Activated effector memory CD4-positive, alpha-beta T cell treated with anti-CD3 and anti-CD28 coated beads, Interleukin-2, amount 50 U/mL, for 16 hours (primary cell): ENCODE measurements at regions not wholly inside any gene's neighbourhood (a gene's known extent, or its start where the extent isn't known, plus 50 kb on each side); places are given as distances from the start of the nearest gene placed in this dataset.
"Not testable (repeated sequence)": the region's sequence is repeated elsewhere in the genome, so short reads cannot be mapped to it uniquely, and the experiment has no call there.

Experiments
- DNase-seq: peaks from one replicate; pipeline ENCODE4 v3.0.0-alpha.2; 2020

DNA sequence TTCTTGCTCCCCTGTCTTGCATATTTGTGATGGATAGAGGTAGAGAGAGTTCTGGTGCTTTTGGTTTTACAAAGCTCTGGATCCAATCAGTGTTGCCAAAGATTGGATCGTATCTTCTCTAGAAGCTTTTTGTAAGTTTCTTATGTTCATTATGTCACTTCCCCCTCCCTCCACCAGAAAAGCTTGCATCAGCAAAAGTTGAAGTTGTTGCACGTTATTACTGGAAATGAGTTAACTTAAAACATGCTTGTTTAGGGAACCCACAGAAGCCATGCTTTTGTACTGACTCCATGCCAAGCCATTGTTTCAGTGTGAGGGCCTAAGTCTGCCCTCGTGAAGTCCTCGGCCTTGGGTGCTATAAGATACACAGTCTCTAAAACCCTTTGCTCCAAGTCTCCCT is 186.5 kb downstream of the ERCC6L2 start:
- DNase-seq: no peak

DNA sequence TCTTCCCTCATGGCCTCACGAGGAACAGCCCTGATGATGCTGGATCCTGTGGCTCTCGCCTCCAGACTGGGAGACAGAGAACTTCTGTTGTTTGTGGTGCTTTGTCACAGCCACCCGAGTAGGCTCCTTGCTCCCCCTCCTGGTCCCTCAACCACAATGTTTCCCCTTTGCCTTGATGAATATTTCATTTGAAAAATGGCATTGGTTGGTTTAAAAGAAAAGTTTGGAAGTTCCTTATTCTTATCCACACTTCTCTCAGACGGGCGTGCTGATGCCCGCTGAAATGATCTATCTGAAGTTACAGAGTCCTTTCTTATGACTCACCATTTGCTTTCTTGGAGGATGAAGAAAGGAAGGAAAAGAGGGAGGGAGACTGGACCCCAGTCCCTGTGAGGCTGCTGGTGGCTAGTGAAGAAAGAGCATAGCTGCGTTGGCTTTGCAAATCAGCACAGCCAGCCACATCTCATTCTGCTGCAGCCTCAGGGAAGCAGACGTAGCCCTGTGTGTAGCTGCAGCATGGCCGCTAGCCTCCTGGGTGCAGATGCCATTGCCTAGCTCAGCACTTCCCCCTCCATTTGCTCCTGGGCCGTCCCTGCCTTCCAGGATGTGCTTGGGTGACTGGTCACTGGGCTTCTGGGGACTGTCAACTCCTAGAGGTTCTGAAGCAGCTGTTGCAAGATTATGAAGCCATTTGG is 185.9 kb downstream of the ERCC6L2 start:
- DNase-seq: peak; percentile 73

DNA sequence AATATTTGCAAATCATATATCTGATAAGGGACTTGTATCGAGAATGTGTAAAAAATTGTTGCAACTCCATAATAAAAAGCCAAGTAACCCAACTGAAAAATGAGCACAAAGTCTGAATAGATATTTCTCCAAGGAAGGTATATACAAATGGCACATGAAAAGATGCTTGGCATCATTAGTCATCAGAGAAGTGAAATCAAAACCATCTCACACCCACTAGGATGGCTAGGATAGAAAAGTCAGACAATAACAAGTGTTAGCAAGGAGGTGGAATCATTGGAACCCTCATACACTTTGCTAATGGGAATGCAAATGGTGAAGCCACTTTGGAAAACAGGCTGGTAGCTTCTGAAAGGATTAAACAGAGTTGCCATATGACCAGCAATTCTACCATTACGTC is 182.7 kb downstream of the ERCC6L2 start:
- DNase-seq: no peak

DNA sequence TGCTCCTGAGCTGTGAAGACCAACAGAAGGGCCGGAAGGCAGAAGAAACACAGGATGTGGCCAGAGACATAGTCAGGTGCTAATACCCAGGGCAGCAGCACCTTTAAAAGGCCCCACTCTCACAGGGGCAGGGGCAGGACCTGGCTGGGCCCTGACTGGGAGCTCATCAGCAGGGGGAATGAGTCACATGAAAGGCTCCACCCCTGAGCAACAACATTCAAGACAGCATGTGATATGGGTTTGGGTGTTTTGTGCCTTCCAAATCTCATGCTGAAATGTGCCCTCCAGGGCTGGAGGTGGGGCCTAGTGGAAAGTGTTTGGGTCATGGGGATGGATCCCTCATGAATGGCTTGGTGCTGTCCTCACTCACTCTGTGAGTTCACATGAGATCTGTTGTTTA is 181.7 kb downstream of the ERCC6L2 start:
- no peak for DNase-seq

DNA sequence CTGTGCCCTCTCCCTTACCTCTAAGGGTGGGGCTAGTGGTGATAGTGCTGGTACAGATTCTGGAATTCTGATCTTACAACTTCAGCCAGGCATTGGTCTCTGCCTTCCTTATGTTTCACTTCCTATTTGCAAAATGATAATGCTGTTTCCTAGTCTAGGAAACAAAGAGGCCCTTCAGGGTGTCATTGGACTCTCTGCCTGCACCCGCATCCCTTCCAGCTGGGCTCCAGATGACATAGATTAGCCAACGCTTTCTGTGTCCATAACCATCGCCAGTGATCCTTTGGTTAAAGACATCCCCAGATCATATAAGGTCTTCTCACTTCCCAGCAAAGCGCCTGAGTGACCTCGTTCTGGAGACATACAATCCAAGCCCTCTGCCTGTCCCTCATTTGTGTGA is 180.7 kb downstream of the ERCC6L2 start:
- no peak for DNase-seq

DNA sequence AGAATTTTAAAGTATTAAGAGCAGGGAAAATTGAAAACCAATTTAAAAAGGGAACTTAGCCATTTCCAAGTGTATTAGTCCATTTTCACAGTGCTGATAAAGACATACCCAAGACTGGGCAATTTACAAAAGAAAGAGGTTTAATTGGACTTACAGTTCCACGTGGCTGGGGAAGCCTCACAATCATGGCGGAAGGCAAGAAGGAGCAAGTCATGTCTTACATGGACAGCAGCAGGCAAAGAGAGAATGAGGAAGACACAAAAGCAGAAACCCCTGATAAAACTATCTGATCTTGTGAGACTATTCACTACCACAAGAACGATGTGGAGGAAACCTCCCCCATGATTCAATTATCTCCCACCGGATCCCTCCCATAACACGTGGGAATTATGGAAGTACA is 178.8 kb downstream of the ERCC6L2 start:
- DNase-seq: not testable (repeated sequence)

DNA sequence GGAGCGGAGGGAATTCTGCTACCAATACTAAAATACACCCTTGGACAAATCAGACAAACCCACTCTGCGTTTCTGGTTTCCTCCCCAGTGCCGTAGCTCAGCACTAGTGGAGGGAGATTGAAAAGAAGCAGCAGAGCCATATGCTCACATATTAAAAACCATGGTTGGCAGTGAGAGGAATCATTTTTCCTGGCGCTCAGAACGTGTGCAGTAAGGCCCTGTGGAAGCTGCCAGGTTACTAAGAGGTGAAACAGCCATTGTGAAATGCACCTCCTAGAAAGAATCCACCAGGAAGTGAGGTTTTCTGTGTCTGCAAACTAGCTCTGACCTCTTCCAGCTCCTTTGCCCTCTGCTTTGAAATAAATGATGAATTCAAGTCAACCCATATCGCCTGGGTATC is 177.2 kb downstream of the ERCC6L2 start:
- no peak for DNase-seq

DNA sequence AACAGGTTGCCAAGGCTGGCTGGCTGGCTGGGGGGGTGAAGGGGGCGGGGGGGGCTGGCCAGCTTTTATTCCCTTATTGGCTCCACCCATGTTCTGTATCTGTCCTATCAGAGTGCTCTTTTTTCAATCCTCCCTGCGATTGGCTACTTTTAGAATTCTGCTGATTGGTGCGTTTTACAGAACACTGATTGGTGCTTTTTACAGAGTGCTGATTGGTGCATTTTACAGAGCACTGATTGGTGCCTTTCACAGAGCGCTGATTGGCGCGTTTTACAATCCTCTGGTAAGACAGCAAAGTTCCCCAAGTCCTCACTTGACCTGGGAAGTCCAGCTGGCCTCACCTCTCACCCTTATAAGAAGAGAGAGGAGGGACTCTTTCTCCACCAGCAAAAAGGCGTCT is 175.9 kb downstream of the ERCC6L2 start:
- no peak for DNase-seq

DNA sequence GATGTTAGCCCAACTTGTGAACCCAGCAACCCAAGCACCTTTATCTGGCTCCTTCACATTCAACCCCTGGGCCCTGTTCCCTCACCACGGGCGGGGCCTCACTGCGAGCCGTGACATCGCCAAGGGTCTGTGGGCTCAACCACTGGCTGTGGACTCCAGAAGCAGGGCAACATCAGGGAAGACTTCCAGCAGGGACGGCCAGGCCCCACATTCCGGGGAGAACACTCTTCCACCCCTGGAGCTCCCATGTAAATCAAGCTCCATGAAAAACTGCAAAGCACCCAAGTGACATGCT is 175.3 kb downstream of the ERCC6L2 start:
- no peak for DNase-seq

DNA sequence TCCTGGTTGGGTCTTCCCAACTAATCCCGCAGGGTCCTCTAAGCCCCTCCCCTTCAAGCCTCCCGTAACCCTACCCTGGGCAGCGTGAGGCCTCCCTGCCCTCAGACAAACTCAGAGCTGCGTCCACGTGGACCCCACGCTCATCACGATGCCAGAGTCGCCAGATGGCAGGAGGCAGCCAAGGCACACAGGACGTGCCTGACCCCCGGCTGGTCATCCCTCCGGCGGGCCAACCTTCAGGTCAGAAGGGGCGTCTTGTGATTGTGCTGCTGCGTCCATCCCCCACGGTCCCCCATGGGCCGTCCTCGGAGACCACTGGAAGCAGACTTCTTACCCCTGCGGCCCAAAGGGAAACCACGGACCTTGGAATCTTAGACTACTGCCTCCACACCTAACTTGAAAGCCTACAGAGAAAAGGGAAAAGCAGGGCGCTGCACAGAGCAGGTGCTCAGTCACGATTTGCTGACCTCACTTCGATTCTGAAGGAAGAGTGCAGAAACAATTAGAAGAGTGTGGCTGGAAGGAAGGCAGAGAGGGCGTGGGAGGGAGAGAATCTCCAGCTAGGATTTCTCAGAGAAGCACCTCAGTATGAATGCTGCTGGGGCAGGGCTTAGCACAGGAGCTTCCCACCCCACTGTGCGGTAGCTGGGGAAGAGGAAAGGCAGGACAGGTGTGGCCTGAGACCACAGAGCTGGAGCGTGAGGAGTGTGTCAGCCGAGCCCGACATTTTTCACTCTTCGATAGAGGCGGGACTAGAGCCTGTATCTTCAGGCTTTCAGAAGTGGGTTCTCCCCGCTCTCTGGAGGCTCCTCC is 174.8 kb downstream of the ERCC6L2 start:
- no peak for DNase-seq

DNA sequence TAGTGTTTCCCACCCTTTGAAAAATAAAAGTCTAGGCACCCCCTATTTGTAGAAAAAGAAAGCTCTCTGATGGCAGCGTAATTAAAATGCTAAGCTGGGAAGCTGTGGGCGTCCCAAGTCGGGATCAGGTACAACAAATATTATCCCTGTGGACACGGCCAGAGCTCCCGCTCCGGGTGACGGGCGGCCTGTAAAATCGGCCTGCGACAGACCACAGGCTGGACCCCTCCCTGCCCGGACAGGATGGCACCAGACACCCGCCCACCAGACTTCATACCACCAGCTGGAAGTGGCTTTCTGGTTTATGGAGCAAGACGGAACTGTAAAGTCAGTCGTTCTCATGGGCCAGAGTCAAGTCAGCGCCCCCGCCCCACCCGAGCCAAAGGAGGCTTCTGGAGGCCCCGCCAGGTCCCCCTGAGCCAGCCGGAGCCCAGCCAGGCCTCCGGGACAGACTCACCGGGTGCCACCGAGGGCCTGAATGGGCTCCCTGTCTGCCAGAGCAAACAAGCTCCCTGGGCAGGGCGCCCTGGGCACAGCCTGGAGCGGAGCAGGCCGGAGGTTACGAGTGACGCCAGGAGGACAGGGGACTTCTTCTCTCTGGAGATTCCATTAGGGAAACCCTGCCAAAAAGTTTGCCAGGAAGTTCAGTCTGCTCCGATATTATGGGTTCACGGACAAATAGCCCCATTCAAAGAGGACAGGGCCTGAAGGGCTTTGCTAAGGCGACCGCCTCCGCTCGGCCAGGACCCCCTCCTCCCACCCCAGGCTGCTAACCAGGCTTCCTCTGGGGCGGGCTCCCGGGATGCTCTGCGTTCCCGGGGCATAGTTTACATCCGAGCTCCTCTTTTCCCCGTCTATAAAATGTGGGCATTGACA is 173.7 kb downstream of the ERCC6L2 start:
- no peak for DNase-seq

DNA sequence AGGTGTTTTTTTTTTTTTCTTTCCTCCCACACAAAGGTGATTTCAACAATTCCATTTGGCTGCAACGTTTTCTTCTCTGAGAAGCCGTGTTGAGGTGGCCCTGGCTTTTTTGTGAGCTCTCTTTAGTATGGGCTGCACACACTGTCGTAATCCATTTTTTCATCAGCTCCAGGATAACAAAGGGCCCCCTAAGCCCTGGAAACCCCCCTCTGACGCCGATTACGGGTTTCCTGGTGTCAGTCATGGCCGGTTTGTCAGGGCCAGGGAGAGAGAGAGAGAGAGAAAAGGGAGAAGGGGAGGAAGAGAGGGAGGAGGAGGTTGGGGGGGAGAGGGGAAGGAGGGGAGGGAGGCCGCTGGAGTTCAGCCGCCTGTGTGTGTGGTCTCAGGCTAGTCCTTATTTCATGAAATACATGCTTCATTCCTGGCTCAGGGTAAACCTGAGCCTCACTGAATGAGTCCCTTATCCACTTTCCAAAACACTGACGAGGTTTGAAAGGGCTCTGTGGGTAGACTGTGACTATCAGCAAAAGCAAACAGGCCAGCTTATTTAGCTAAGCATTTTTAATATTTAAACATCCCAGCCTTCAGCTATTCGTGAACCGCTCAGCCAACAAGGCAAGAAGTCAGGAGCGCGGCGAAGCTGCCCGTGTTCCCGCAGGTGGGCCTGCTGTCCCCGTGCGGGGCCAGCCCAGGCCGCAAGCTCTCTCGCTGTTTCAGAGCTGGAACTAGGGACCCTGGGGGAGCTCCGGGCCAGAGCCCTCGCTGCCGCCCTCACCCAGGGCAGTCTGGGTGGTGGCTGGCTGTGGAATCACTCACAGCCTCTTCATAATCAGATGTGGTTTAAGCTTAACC is 172.8 kb downstream of the ERCC6L2 start:
- no peak for DNase-seq

DNA sequence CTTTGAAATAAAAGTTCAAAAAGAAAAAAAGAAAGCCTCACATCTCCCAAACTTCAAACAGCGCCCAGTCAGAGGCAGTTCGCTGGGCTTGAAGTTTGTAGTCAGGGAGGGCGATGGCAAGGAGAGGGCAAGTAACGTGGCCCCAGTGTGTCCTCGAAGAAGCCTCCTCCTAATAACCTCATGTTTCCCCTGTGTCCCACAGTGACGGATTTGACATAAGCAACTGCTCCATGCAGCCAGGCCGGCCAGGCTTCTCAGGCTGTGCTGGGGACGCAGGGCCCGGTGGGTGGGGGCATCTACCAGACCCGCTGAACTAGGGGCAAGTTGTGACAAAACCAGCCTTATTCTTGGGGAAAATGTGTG is 172.2 kb downstream of the ERCC6L2 start:
- DNase-seq: no peak

DNA sequence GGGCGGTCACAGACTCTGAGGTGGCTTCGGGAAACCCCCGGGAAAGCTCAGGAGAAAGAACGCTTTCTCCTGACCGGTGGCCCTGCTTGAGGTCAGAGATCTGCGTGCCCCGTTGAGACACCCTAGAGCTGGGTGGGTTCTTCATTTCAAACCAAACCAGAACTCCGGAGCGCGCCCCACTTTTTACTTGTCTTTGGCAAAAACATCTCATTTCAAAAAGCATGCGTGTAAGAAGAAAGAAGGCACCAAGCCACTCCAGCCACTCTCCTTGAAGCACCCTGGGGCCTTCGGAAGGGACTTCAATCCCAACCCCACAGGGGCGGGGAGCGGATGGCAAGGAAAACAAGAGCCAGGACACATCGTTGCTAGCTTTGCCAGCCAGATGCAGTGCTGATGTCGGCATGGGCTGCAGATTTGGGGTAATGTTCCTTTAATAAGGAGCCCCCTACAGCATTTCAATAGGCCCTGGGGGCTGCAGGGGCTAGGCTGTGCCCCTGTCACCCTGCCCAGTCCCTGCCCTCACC is 171.7 kb downstream of the ERCC6L2 start:
- DNase-seq: no peak

DNA sequence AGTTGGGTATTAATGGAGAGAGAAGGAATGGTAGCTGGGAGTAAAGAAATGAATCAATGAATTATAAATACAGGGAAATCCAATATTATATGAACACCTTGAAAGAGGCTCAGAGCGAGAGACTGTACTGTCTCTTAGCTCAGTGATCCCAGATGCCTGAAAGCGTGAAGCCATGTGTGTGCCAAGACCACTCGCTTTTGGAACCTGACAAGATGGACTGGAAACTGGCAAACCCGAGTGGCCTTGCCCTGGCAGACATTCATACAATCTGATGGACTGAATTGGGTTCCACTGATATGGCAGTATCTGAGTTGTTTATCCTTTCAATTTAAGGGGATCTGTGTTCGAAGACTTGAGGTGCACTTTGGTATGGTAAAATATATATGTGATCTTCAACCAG is 170.3 kb downstream of the ERCC6L2 start:
- no peak for DNase-seq

DNA sequence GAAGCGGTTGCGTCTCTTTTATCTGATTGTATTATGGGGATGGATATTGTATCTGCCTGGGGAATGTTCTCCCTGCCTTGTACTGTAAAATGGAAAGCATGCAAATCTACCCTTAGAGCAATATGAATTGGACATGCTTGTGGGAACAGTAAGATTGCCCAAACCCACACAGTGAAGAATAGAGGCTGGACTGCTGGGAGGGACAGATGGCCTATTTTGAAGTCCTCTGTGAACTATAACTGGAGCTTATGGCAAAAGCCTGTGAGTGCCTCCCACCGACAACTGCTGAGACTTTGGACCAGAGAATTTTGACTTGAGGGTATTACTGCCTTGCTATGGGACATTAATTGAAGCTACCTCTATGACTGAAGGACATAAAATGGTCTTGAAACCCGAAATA is 168.9 kb downstream of the ERCC6L2 start:
- DNase-seq: no peak

DNA sequence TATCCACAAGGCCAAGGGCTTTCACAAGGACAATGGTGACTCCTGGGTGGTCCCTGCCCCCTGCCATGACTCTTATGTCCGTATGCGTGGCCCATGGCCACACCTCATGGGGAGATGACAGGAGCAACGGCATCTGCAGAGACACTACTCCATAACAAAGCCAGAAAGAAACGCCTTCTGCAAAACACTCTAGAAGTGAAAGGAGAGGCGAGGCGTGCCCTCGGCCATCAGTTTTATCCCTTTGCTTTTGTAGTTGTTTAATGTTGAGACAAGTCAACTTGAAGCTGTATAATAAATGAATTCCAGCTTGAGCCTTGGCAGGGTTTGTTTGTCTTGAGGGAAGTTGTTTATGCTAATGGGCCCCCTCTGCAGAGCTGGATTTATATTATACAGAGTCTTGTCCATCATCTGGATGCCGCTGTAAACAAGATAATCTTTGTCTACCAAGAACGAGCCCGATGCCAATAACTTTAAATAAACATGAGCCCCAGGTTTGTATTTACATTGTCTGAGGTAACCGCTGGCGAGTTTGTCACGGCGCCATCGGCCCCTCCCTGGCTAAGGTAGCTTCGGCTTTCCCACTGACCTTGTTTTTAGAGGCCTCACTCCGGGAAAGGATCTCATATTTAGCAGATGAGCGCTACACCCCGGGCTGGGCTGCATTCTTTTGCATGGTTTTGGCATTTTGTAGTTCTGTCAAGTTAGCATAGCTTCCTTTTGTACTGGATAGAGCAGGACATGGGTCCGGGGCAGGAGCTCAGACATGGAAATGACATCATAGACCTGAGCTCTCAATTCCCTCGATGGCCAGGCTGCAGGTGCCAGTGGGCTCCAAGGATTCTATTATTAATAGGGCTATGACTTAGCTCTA is 165.3 kb downstream of the ERCC6L2 start:
- DNase-seq: no peak

DNA sequence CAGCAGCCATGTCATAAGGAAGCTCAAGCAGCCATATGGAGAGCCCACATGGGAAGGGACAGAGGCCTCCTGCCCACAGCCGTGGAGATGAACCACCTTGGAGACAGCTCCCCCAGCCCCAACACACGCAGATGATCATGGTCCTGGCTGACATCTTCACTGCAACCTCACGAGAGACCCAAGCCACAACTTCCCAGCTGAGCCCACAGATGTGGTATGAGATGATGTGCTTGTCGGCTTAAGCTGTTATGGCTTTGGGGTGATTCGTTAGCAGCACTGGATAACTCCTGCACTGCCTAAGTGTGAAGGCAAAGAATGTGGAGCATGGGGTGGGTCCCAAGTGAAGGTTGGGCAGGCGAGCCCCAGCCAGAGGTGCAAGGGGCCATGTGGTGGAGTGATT is 163.4 kb downstream of the ERCC6L2 start:
- no peak for DNase-seq

DNA sequence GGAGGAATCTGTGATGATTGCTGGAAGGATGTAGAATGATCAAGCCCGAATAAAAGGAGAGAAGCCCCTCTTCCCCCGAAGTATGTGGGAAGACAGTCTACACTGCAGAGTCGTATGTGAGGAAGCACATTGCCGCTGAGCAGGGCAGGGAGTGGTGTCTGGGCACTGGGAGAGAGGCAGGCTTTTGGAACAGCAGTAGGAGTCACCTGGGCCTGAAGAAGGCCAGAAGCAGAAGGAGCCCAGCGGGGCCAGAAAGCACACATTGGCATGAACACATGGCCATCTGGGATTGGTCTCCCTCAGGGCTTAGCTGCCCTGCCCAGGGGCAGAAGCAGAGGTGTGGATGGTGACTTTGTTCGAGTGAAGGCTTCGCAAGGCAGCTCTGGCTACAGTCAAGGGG is 162.8 kb downstream of the ERCC6L2 start:
- no peak for DNase-seq

DNA sequence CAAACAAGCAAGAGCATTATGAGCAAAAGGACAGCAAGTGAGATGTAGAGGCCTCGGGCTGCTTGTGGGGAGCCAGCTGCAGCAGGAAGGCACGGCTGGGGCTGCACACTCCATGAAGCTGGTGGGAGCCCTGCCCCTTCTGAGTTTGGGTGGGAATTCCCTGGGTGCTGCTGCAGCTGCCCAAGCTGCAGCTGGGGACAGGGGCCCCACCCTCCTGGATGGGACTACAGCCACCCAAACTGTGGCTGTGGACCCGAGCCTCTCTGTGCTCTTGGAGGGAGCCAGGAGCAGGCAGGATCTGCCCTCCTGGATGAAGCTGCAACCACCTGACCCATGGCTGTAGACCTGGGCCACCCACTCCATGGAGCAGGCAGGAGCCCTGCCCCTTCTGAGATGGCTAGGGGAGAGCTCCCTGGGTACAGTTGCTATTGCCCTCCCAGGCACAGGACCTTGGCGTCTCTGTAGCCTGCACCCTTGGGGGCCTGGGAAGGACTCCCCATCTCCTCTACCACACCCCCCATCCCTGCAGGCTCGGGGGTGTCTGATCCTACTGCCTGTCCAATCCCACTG is 159.1 kb downstream of the ERCC6L2 start:
- peak; percentile 44 for DNase-seq

DNA sequence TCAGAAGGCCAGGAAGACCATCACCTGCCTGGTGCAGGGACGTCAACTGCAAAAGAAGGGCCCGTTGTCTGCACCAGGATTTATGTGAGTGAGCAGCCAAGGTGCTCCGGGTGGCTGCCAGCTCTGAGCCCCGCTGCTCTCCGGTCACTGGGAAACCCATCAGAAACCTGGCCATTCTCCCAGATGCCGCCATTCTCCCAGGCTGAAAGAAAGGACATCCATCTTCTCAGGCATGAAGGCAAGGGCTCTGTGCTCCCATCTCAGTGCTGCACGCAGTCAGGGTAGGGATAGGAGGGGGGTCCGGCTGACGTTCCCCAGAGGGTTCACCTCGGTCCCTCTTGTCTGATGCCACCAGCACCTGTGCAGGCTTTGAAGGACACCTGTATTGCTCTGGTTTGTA is 158.4 kb downstream of the ERCC6L2 start:
- DNase-seq: no peak
